Subcutaneous abdominal adipose tissue (tissue), 5 donors: ENCODE measurements at regions not wholly inside any gene's neighbourhood (a gene's known extent, or its start where the extent isn't known, plus 50 kb on each side); places are given as distances from the start of the nearest gene placed in this dataset.
"Not testable (repeated sequence)": the region's sequence is repeated elsewhere in the genome, so short reads cannot be mapped to it uniquely, and the experiment has no call there.

Experiments
- H3K27ac ChIP-seq: one replicate; pipeline ENCODE4 v1.7.0; 2013; ENCODE audit warnings: low read depth, mild to moderate bottlenecking, inconsistent platforms, low read length, moderate library complexity
- H3K27me3 ChIP-seq, 5 donors: one replicate each; pipeline ENCODE4 v1.7.0; 2013; ENCODE audit warnings: low read length in 5 of 5, inconsistent platforms in 1 of 5; ENCODE audit not compliant: control insufficient read depth in 5 of 5, insufficient read depth in 4 of 5
- H3K36me3 ChIP-seq, 5 donors: one replicate each; pipeline ENCODE4 v1.7.0; 2013; ENCODE audit warnings: low read length in 5 of 5; ENCODE audit not compliant: control insufficient read depth in 5 of 5, insufficient read depth in 5 of 5
- H3K4me1 ChIP-seq, 5 donors: one replicate each; pipeline ENCODE4 v1.7.0; 2013; ENCODE audit warnings: low read length in 5 of 5, mild to moderate bottlenecking in 3 of 5, moderate library complexity in 1 of 5; ENCODE audit not compliant: control insufficient read depth in 5 of 5, insufficient read depth in 5 of 5
- H3K4me3 ChIP-seq, 5 donors: one replicate each; pipeline ENCODE4 v1.7.0; 2013; ENCODE audit warnings: low read length in 5 of 5, low read depth in 1 of 5
- H3K9ac ChIP-seq, 5 donors: one replicate each; pipeline ENCODE4 v1.7.0; 2013; ENCODE audit warnings: low read length in 5 of 5, mild to moderate bottlenecking in 4 of 5, moderate library complexity in 3 of 5
- H3K9me3 ChIP-seq, 5 donors: one replicate each; pipeline ENCODE4 v1.7.0; 2013; ENCODE audit warnings: low read length in 5 of 5; ENCODE audit not compliant: control insufficient read depth in 5 of 5
- donor health status: healthy.
- donor health status: healthy.
- donor health status: healthy.
- donor health status: healthy.
- donor health status: healthy.

DNA sequence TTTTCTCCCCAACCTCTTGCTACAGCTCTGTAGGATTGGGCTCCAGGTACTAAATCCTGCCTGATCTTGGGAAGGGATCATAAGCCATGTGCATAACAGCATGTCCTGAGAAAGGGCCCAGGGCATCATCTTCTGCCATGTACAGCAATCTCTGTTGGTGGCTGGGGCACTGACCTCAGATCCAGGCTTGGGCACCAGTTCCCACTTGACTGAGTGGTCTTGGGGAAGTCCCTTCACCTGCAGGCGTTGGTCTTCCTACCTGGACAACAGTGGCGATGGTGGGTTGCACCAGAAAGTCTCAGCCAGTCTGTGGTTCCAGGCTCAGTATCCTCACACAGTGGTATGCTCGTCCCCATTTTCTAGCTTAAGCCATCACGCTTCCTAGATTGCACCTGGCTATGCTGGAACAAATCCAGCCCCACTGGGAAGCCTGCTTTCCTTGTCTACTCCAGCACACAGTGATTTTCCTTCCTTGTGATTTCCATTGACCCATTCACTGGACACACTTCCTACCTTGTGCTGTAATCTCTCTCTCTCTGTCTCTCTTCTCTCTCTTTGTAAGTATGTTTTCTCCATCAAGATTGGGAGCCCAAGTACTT, 121.7 kb upstream of the PITX1 start:
- H3K27ac ChIP-seq: no peak overlapping the region

DNA sequence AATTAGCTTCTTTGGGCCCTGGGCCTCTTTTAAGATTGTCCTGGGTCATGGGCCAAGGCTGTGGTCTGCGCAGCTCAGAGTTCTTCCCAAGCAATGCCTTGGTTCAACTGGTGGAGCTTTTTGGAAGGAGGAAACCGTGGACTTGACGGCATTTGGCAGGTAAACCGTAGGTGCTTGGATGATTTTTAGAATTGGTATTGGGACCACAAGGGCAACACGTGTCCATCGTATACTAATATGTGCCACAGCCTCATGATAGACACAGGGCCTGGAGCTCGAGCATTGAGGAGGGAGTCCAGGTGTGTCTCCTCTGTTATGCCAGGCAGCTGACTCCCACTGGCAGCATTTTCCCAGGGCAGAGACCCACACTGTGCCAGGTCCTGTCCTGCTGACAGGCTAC, 120.9 kb upstream of the PITX1 start:
- H3K36me3 ChIP-seq: no peaks in the 10 kb centered on the region
- no peak overlapping the region for H3K4me3 ChIP-seq
- no peak overlapping the region for H3K27ac ChIP-seq
- H3K4me1 ChIP-seq: peaks cover 0 to 1% (median 0%) of the 10 kb centered on the region in 5 donors
- H3K9ac ChIP-seq: no peak overlapping the region
- peaks cover 0 to 3% (median 0%) of the 10 kb centered on the region in 5 donors for H3K27me3 ChIP-seq
- peaks cover 0 to 23% (median 15%) of the 10 kb centered on the region in 5 donors for H3K9me3 ChIP-seq

More for the DNA sequence above, 121.7 kb upstream of the PITX1 start:
- Histone ChIP-seq H3K9ac (no peak overlapping the region), H3K9me3 (peaks cover 0 to 26% (median 21%) of the 10 kb centered on the region in 5 donors), H3K36me3 (no peaks in the 10 kb centered on the region), H3K4me3 (no peak overlapping the region), H3K4me1 (peaks cover 0 to 1% (median 0%) of the 10 kb centered on the region in 5 donors), H3K27me3 (peaks cover 0 to 3% (median 0%) of the 10 kb centered on the region in 5 donors)

DNA sequence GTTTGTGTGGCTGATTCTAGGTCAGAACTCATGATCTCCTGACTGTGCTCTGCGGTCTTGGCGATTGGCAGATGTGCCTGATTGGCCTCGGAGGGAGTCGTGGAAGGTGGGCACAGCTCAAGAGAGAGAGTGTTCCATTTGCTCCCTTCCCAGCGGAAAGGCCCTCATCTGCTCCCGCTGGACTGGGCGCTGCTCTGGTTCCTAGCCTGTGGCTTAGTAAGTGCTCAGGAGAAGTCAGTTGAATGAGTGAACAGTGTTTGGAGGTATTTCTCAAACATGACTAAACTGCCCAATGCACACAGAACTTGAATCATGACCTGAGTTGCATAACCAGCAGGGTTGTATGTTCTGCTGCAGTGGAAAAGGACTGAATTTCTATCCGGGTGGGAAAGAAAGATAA, 120.2 kb upstream of the PITX1 start:
- Histone ChIP-seq H3K4me3 (no peak overlapping the region), H3K27ac (no peak overlapping the region), H3K36me3 (no peaks in the 10 kb centered on the region), H3K27me3 (peaks cover 0 to 3% (median 0%) of the 10 kb centered on the region in 5 donors), H3K9ac (no peak overlapping the region), H3K9me3 (peaks cover 0 to 17% (median 11%) of the 10 kb centered on the region in 5 donors), H3K4me1 (peaks cover 0 to 1% (median 0%) of the 10 kb centered on the region in 5 donors)

DNA sequence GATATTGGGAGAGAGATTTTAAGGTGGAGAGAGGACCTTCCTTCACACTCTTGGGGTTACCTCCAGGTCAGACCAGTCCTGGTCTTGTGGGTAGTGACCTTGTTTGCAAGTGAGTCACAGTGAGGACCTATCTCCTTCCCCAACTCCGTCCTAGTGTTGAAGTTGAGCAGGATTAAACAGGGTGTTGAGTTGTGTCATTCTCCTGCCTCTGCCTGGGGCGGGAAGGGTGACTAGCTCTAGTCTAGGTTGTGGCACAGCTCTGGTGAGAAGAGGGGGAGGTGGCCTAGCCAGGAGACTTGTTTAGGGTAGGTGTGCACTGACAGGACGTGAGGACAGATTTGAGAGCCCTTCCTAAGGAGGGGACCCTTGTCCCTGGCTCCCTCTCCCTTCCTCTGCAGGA, 119.6 kb upstream of the PITX1 start:
- Histone ChIP-seq H3K4me1 (peaks cover 0 to 1% (median 0%) of the 10 kb centered on the region in 5 donors), H3K9ac (no peak overlapping the region), H3K27ac (no peak overlapping the region), H3K36me3 (no peaks in the 10 kb centered on the region), H3K4me3 (no peak overlapping the region), H3K27me3 (peaks cover 0 to 3% (median 0%) of the 10 kb centered on the region in 5 donors), H3K9me3 (peaks cover 0 to 12% (median 5%) of the 10 kb centered on the region in 5 donors)

DNA sequence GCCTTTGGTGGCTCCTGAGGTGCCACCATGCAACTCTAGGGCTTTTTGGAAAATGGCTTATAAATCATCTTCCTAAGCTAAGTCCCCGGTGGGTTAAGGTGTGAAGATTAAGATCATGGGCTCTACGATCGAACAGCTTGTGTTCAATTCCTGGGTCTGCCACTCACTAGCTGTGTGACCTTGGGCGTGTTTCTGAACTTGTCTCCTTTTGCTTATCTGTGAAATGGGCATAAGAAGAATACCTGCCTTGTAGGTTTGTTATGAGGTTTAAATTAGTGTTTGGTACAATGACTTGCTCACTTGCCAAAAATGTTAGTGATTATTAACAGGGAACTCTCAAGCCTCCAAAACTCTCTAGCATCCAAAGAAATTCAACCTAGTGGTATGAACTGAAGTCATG, 119.2 kb upstream of the PITX1 start:
- no peaks in the 10 kb centered on the region for H3K36me3 ChIP-seq
- no peak overlapping the region for H3K4me3 ChIP-seq
- H3K4me1 ChIP-seq: peaks cover 0 to 1% (median 0%) of the 10 kb centered on the region in 5 donors
- no peak overlapping the region for H3K9ac ChIP-seq
- no peak overlapping the region for H3K27ac ChIP-seq
- peaks cover 0 to 8% (median 3%) of the 10 kb centered on the region in 5 donors for H3K9me3 ChIP-seq
- peaks cover 0 to 3% (median 0%) of the 10 kb centered on the region in 5 donors for H3K27me3 ChIP-seq

DNA sequence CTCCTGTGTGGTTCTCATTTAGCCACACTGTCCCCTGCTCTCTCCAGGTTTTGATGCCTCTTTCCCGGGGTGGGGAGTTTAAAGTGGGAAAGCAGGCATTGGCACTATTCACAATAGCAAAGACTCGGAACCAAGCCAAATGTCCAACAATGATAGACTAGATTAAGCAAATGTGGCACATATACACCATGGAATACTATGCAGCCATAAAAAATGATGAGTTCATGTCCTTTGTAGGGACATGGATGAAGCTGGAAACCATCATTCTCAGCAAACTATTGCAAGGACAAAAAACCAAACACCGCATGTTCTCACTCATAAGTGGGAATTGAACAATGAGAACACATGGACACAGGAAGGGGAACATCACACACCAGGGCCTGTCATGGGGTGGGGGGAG, 117.6 kb upstream of the PITX1 start:
- H3K36me3 ChIP-seq, H3K9me3 ChIP-seq, H3K27me3 ChIP-seq, H3K4me3 ChIP-seq, H3K9ac ChIP-seq, H3K27ac ChIP-seq, H3K4me1 ChIP-seq: not testable (repeated sequence)

DNA sequence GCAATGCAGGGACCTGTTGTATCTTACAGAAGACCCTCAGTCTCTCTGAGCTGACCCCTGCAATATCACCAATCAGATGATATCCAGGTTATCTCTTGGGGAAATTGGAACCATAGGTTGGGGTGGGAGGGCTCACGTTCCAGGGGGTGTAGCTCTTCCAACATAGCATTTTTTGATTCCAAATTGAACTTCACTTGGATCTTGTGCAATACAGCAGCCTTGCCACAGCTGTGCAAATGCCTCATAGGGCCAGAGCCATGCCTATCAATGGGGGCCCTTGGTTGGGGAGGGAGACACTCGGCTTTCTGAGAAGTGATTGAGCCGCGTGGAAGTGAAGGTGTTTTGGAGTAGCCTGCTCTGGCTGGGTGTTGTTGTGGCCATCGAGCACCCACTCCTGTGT, 117.2 kb upstream of the PITX1 start:
- Histone ChIP-seq H3K4me1 (peaks cover 0 to 1% (median 0%) of the 10 kb centered on the region in 5 donors), H3K4me3 (no peak overlapping the region), H3K27me3 (peaks cover 0 to 3% (median 0%) of the 10 kb centered on the region in 5 donors), H3K27ac (no peak overlapping the region), H3K9ac (no peak overlapping the region), H3K9me3 (no peaks in the 10 kb centered on the region), H3K36me3 (no peaks in the 10 kb centered on the region)

DNA sequence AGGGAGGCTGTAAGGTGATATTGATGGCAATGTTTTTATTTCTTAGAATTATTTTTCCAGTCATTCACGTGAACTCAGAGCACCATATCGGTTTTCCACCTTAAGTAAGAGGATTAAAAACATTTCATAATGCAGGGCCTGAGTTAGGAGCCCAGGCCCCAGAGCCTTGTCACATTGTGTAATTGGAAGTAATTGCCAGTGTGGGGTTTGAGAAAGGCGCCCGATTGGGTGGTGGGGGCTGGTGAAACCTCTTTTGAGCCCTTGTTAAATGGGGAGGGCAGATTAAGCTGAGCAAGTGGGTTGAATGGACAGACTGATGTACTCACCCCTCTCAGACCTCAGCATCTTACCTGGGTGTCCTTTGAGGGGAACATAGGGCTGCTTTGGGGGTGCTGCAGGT, 116.7 kb upstream of the PITX1 start:
- Histone ChIP-seq H3K9ac (no peak overlapping the region), H3K4me1 (peaks cover 0 to 1% (median 0%) of the 10 kb centered on the region in 5 donors), H3K9me3 (no peaks in the 10 kb centered on the region), H3K4me3 (no peak overlapping the region), H3K27me3 (peaks cover 0 to 3% (median 0%) of the 10 kb centered on the region in 5 donors), H3K36me3 (no peaks in the 10 kb centered on the region), H3K27ac (no peak overlapping the region)

DNA sequence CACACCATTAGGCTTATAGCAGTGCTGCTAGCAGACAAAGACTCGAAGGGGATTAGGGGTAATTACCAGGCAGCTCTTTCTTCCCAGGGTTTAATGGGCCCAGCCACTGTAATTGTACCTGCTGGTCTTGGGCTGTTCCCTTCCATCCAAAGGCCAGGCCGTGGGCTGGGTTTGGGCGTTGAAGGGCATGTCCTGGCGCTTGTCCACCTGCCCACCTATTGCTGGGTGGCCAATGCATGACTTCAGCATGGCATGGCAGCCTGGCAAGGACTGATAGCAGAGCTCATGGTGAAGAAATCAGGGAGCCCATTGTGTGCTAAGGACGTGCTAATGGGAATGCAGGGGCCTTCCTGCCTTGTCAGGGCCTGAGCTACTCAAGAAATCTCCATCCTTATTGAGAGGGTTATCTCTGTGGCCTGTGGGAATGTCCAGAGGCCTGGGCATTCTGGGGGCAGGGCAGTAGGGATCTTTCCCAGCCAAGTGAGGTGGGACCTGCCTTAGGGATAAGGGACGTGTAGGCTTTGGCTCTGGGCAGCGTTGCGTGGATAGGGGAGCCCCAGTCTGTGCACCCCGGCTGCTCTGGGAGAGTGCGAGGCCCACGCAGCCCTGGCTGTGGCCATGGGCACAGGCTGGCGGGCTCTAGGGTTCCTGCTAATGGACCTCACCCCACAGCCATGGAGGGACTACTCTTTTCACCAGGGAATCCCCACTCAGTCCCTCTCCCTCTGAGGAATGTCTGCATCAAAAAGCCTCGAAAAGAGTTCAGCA, 116.1 kb upstream of the PITX1 start:
- Histone ChIP-seq H3K9me3 (no peaks in the 10 kb centered on the region), H3K27ac (no peak overlapping the region), H3K4me3 (no peak overlapping the region), H3K4me1 (peaks cover 0 to 1% (median 0%) of the 10 kb centered on the region in 5 donors), H3K27me3 (peaks cover 0 to 3% (median 0%) of the 10 kb centered on the region in 5 donors), H3K36me3 (no peaks in the 10 kb centered on the region), H3K9ac (no peak overlapping the region)

DNA sequence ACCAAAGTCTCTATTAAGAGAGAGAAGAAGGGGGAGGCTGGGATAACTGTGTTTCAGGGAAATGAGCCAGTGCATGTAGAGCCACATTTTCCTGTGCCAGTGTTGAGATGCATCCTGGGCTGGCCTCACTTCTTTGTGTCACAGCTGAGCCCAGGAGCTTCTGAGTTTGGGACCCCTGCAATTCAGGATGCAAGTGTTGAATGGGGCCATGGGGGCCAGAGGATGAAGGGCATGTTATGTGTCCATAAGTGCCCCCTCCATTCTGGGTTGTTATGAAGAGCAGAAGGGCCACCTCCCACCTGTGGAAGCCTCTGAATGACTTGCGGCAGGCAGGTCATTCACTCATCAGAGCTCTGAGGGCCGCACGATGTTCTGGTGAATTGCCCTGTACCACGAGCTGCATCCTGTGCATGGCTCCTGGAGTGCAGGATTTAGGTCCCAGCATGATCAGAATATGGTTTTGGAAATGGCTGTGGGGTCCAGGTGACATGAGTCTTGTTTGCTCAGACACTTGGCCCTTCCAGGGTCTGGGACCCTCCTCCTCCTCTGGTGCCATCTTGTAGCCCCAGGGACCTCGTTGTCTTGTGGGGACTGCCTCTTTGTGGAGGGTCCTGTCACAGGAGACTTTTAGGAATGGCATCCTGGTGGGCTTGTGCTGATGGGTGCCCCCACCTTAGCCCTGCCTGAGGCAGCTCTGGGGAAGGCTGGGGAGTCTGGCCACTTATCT, 115.4 kb upstream of the PITX1 start:
- Histone ChIP-seq H3K4me3 (no peak overlapping the region), H3K27me3 (peaks cover 0 to 3% (median 0%) of the 10 kb centered on the region in 5 donors), H3K27ac (no peak overlapping the region), H3K4me1 (no peaks in the 10 kb centered on the region), H3K36me3 (no peaks in the 10 kb centered on the region), H3K9me3 (no peaks in the 10 kb centered on the region), H3K9ac (no peak overlapping the region)
